ENCODE measurements at regions not wholly inside any gene's neighbourhood (a gene's known extent, or its start where the extent isn't known, plus 50 kb on each side); places are given as distances from the start of the nearest gene placed in this dataset.
"Not testable (repeated sequence)": the region's sequence is repeated elsewhere in the genome, so short reads cannot be mapped to it uniquely, and the experiment has no call there.

DNA sequence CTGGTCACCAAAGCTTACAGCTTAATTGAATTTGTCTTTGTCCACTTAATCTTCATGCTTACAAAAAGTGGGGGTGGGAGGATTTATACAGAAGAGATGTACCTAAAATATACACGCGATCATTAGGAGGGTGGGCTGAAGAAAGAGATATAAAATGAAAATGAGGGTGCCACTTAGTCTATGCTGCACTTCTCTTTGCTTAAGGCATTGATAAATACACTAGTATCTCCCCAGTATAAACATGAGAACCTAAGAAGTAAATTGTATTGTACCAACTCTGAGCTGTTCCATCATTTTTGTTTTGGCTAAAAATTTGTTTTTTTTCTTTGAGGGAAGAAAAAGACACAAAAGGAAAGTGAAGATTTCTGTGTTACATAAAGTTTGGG, 170.8 kb upstream of the ZNF217 start:
- Histone ChIP-seq H3K27me3 (ENCODE audit: insufficient read depth, low read depth, severe bottlenecking) (no peaks in the 10 kb centered on the region), H3K27ac (no peak overlapping the region), H3K9me3 (ENCODE audit: severe bottlenecking) (no peaks in the 10 kb centered on the region), H3K36me3 (no peaks in the 10 kb centered on the region), H3K4me3 (ENCODE audit: low read depth, low read length) (no peak overlapping the region)
- DNase-seq: no peak
- TF ChIP-seq, protein P1, sequence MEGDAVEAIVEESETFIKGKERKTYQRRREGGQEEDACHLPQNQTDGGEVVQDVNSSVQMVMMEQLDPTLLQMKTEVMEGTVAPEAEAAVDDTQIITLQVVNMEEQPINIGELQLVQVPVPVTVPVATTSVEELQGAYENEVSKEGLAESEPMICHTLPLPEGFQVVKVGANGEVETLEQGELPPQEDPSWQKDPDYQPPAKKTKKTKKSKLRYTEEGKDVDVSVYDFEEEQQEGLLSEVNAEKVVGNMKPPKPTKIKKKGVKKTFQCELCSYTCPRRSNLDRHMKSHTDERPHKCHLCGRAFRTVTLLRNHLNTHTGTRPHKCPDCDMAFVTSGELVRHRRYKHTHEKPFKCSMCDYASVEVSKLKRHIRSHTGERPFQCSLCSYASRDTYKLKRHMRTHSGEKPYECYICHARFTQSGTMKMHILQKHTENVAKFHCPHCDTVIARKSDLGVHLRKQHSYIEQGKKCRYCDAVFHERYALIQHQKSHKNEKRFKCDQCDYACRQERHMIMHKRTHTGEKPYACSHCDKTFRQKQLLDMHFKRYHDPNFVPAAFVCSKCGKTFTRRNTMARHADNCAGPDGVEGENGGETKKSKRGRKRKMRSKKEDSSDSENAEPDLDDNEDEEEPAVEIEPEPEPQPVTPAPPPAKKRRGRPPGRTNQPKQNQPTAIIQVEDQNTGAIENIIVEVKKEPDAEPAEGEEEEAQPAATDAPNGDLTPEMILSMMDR (IDR thresholded peaks at IDR 0.05; ENCODE audit: low read depth, low read length): no peak

- Histone ChIP-seq H3K4me3 (ENCODE audit: low read depth, low read length) (no peak overlapping the region), H3K27ac (no peak overlapping the region), H3K9me3 (ENCODE audit: severe bottlenecking) (no peaks in the 10 kb centered on the region), H3K27me3 (ENCODE audit: insufficient read depth, low read depth, severe bottlenecking) (no peaks in the 10 kb centered on the region), H3K36me3 (no peaks in the 10 kb centered on the region)
- TF ChIP-seq, protein P1 (IDR thresholded peaks at IDR 0.05; ENCODE audit: low read depth, low read length): no peak
- no peak for DNase-seq
These were observed 170.2 kb upstream of the ZNF217 start for GRCh38 chr20:53763707-53764414.

- DNase-seq; H3K27me3 ChIP-seq (ENCODE audit: insufficient read depth, low read depth, severe bottlenecking); H3K27ac ChIP-seq; H3K4me3 ChIP-seq (ENCODE audit: low read depth, low read length); H3K36me3 ChIP-seq; H3K9me3 ChIP-seq (ENCODE audit: severe bottlenecking): not testable (repeated sequence)
These were observed 168.8 kb upstream of the ZNF217 start for GRCh38 chr20:53762423-53762798.

DNA sequence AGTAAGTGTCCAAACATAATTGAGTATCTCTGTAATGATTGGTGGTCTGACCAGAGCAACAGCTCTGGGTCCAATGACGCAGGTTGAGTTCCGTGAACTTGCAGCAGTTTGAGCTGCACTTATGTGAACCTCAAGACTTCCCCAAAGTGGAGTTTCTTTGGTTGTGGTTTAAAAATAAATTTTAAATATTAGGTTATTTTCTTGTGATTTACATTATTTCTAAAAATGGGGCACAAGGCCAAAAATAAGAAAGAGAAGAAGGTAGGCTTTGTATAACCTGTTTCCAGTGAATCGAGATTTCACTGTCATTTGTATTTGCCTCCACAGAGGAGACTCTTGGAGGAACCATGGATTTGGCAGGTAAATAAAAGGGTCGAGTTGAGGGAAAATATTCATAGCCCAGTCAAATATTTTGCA, 166.4 kb upstream of the ZNF217 start:
- TF ChIP-seq, protein P1 (IDR thresholded peaks at IDR 0.05; ENCODE audit: low read depth, low read length): no peak
- Histone ChIP-seq H3K4me3 (ENCODE audit: low read depth, low read length) (no peak overlapping the region), H3K36me3 (no peaks in the 10 kb centered on the region), H3K27ac (no peak overlapping the region), H3K9me3 (ENCODE audit: severe bottlenecking) (no peaks in the 10 kb centered on the region), H3K27me3 (ENCODE audit: insufficient read depth, low read depth, severe bottlenecking) (no peaks in the 10 kb centered on the region)
- DNase-seq: no peak

- no peak for DNase-seq
- Histone ChIP-seq H3K27me3 (ENCODE audit: insufficient read depth, low read depth, severe bottlenecking) (no peaks in the 10 kb centered on the region), H3K9me3 (ENCODE audit: severe bottlenecking) (no peaks in the 10 kb centered on the region), H3K27ac (no peak overlapping the region), H3K4me3 (ENCODE audit: low read depth, low read length) (no peak overlapping the region), H3K36me3 (no peaks in the 10 kb centered on the region)
- TF ChIP-seq, protein P1 (IDR thresholded peaks at IDR 0.05; ENCODE audit: low read depth, low read length): no peak
These were observed 163.9 kb upstream of the ZNF217 start for GRCh38 chr20:53757472-53757913.

DNA sequence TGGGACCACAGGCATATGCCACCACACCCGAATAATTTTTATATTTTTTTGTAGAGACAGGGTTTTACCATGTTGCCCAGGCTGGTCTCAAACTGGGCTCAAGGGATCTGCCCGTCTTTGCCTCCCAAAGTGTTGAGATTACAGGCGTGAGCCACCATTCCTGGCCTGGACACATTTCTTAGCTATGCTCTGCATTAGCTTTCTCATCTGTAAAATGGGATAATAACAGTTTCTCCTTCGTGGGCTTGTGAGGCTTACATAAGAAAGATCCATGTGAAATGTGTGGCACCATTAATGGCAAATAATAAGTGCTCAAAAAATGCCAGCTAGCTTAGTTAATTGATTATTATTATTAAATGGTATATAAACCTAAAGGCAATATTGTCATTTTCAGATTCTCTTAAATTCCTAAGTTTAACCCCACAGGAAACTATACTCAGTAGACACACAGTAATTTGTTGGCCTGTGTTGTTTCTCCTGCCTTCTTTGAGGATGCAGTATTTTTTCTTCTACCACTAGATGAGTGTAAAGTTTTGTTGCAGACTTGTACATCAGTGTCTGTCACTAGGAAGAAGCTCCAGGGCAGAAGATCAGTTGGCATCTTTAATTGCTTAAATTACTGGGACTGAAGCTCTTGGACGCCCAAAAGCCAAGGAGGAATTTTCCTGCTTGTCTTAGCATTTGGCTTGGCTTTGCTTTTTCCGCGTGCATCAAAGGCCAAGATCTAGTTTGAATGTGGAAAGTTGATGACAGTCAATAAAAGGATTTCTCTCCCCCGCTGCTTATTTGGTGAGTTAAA, 162.3 kb upstream of the ZNF217 start:
- no peak for DNase-seq
- H3K4me3 ChIP-seq (ENCODE audit: low read depth, low read length): no peak overlapping the region
- no peak overlapping the region for H3K27ac ChIP-seq

More for the DNA sequence above, 162.3 kb upstream of the ZNF217 start:
- Histone ChIP-seq H3K36me3 (no peaks in the 10 kb centered on the region), H3K9me3 (ENCODE audit: severe bottlenecking) (no peaks in the 10 kb centered on the region), H3K27me3 (ENCODE audit: insufficient read depth, low read depth, severe bottlenecking) (no peaks in the 10 kb centered on the region)
- TF ChIP-seq, protein P1 (IDR thresholded peaks at IDR 0.05; ENCODE audit: low read depth, low read length): no peak
